A673 (cell line): ENCODE measurements at regions not wholly inside any gene's neighbourhood (a gene's known extent, or its start where the extent isn't known, plus 50 kb on each side); places are given as distances from the start of the nearest gene placed in this dataset.

Experiments used
- BruUV-seq: library from RNA; stranded (reverse); fragments of 400-500 nt; replicated peaks from 2 replicates; lab custom pipeline; 2021; lab: Mats Ljungman, UMichigan
- CTCF ChIA-PET: fragments of 300-600 bp; sonication (Branson Sonifier 250); formaldehyde crosslinking; loops from one replicate; lab custom pipeline; 2022; ENCODE audit warnings: antibody characterized with exemption; lab: Charles Lee
- POLR2A ChIA-PET: fragments of 300-600 bp; sonication (Branson Sonifier 250); formaldehyde crosslinking; loops from one replicate; lab custom pipeline; 2022; ENCODE audit warnings: antibody characterized with exemption; ENCODE audit not compliant: low non-redundant PET; lab: Charles Lee
- DNase-seq: peaks from one replicate; pipeline ENCODE4 v3.0.0-alpha.2; 2015; ENCODE audit warnings: low spot score
- H3K27ac ChIP-seq: fragments of 200-600 bp; sonication (generic); 2 replicates; pipeline ENCODE4 v1.5.1; 2016; ENCODE audit warnings: mixed run types, low read depth, mild to moderate bottlenecking, mixed read lengths, antibody characterized with exemption, low read length; ENCODE audit not compliant: poor library complexity, severe bottlenecking
- H3K27me3 ChIP-seq: fragments of 200-600 bp; sonication (generic); replicated peaks from 2 replicates; pipeline ENCODE4 v1.6.1; 2017; ENCODE audit warnings: mixed run types, low read depth, mild to moderate bottlenecking, mixed read lengths, antibody characterized with exemption, low read length; ENCODE audit not compliant: insufficient read depth, poor library complexity
- H3K36me3 ChIP-seq: fragments of 200-600 bp; sonication (generic); 2 replicates; pipeline ENCODE4 v1.6.1; 2016; ENCODE audit warnings: mixed run types, mild to moderate bottlenecking, mixed read lengths, antibody characterized with exemption, low read length; ENCODE audit not compliant: insufficient read depth, poor library complexity, severe bottlenecking
- H3K4me1 ChIP-seq: fragments of 200-600 bp; sonication (generic); 2 replicates; pipeline ENCODE4 v1.6.1; 2017; ENCODE audit warnings: mixed run types, mild to moderate bottlenecking, mixed read lengths, antibody characterized with exemption, low read length; ENCODE audit not compliant: insufficient read depth, poor library complexity, severe bottlenecking
- H3K4me3 ChIP-seq: fragments of 200-600 bp; sonication (generic); 2 replicates; pipeline ENCODE4 v1.5.1; 2016; ENCODE audit warnings: low read depth, mixed run types, mild to moderate bottlenecking, mixed read lengths, low read length; ENCODE audit not compliant: poor library complexity, severe bottlenecking
- H3K9me3 ChIP-seq: fragments of 200-600 bp; sonication (generic); 2 replicates; pipeline ENCODE4 v1.6.1; 2016; ENCODE audit warnings: mixed run types, low read depth, mild to moderate bottlenecking, mixed read lengths, antibody characterized with exemption, low read length; ENCODE audit not compliant: poor library complexity, severe bottlenecking
- CTCF ChIP-seq: fragments of 300-800, 200-600 bp; sonication (generic); conservative IDR thresholded peaks from 2 replicates; pipeline ENCODE4 v1.5.1; 2017; ENCODE audit warnings: low read depth, mild to moderate bottlenecking, antibody characterized with exemption, low read length, moderate library complexity, mixed read lengths
- EZH2 ChIP-seq: fragments of 200-600 bp; sonication (generic); IDR thresholded peaks from 2 replicates; pipeline ENCODE4 v1.6.1; 2017; ENCODE audit warnings: borderline replicate concordance, low read depth, mild to moderate bottlenecking, mixed read lengths, antibody characterized with exemption, low read length; ENCODE audit not compliant: poor library complexity, severe bottlenecking
- intact Hi-C: fragments of 100-400 bp; cut with micrococcal nuclease; formaldehyde crosslinking; loops from one replicate; pipeline ENCODE4 v1.10.0; 2022; ENCODE audit not compliant: unreplicated experiment

GRCh38 chr1:70864302-70864701, 183.3 kb downstream of the PTGER3 start:
- POLR2A ChIA-PET = no interaction called here
- Histone ChIP-seq H3K9me3 (no peaks in the 10 kb centered on the region), H3K27me3 (no peaks in the 10 kb centered on the region), H3K4me1 (no peaks in the 10 kb centered on the region), H3K27ac (no peak overlapping the region), H3K36me3 (no peaks in the 10 kb centered on the region), H3K4me3 (no peak overlapping the region)
- no TSS peak for BruUV-seq
- TF ChIP-seq CTCF (no peak), EZH2 (no peak)
- CTCF ChIA-PET = interaction anchor here (0.9 kb wide), 1 partner anchor 10 kb away, joined by 3 read pairs; no protein-coding TSS in a partner anchor
- intact Hi-C loops = no loop called here
- DNase-seq = no peak

GRCh38 chr1:70866542-70867264, 180.9 kb downstream of the PTGER3 start:
- BruUV-seq = no TSS peak
- POLR2A ChIA-PET = no interaction called here
- TF ChIP-seq EZH2 (no peak), CTCF (peak; percentile 23; the same call in 1 of the 2 replicates)

GRCh38 chr1:70871790-70872189, 175.8 kb downstream of the PTGER3 start:
- ChIA-PET CTCF (no interaction called here), POLR2A (no interaction called here)
- Histone ChIP-seq H3K4me1 (no peaks in the 10 kb centered on the region), H3K27me3 (no peaks in the 10 kb centered on the region), H3K9me3 (no peaks in the 10 kb centered on the region), H3K36me3 (no peaks in the 10 kb centered on the region), H3K27ac (no peak overlapping the region), H3K4me3 (no peak overlapping the region)
- TF ChIP-seq CTCF (no peak), EZH2 (no peak)
- BruUV-seq = no TSS peak
- intact Hi-C loops = no loop called here
- no peak for DNase-seq

More at GRCh38 chr1:70866542-70867264, 180.9 kb downstream of the PTGER3 start:
- H3K4me1 ChIP-seq = no peaks in the 10 kb centered on the region
- H3K36me3 ChIP-seq = no peaks in the 10 kb centered on the region
- no peak overlapping the region for H3K27ac ChIP-seq
- H3K4me3 ChIP-seq = no peak overlapping the region
- CTCF ChIA-PET = no interaction called here
- DNase-seq = no peak
- intact Hi-C loops = no loop called here
- no peaks in the 10 kb centered on the region for H3K27me3 ChIP-seq
- H3K9me3 ChIP-seq = no peaks in the 10 kb centered on the region
